ENCODE measurements at regions not wholly inside any gene's neighbourhood (a gene's known extent, or its start where the extent isn't known, plus 50 kb on each side); places are given as distances from the start of the nearest gene placed in this dataset.
A peak's percentile ranks its signal among the peaks of the same experiment; 100 is the strongest.

GRCh38 chr12:104858611-104859543 is 99.2 kb downstream of the SLC41A2 start:
- DNase-seq = no peak

- DNase-seq = no peak
Measured at GRCh38 chr12:104856531-104856930, 101.6 kb downstream of the SLC41A2 start.

- no peak for DNase-seq
Measured at GRCh38 chr12:104855599-104855998, 102.5 kb downstream of the SLC41A2 start.

- DNase-seq = no peak
Measured at GRCh38 chr12:104852896-104853295, 105.2 kb downstream of the SLC41A2 start.

GRCh38 chr12:104852102-104852501 is 106.0 kb downstream of the SLC41A2 start:
- DNase-seq = no peak

- DNase-seq = no peak
Measured at GRCh38 chr12:104850781-104851180, 107.3 kb downstream of the SLC41A2 start.

GRCh38 chr12:104846056-104846767 is 111.9 kb downstream of the SLC41A2 start:
- DNase-seq = no peak

- no peak for DNase-seq
Measured at GRCh38 chr12:104844123-104844522, 114.0 kb downstream of the SLC41A2 start.

GRCh38 chr12:104840262-104840661 is 117.8 kb downstream of the SLC41A2 start:
- no peak for DNase-seq

- DNase-seq = no peak
Measured at GRCh38 chr12:104835317-104835716, 122.8 kb downstream of the SLC41A2 start.

- DNase-seq = no peak
Measured at GRCh38 chr12:104834607-104835006, 123.5 kb downstream of the SLC41A2 start.

- DNase-seq = no peak
Measured at GRCh38 chr12:104833756-104834155, 124.3 kb downstream of the SLC41A2 start.

- DNase-seq = peak; percentile 66
Measured at GRCh38 chr12:104828015-104828414, 130.1 kb downstream of the SLC41A2 start.

GRCh38 chr12:104827587-104827986 is 130.5 kb downstream of the SLC41A2 start:
- DNase-seq = no peak

GRCh38 chr12:104825408-104825807 is 132.7 kb downstream of the SLC41A2 start:
- DNase-seq = peak; percentile 2

- DNase-seq = peak; percentile 85
Measured at GRCh38 chr12:104823985-104824461, 134.1 kb downstream of the SLC41A2 start.

- no peak for DNase-seq
Measured at GRCh38 chr12:104822941-104823340, 135.1 kb downstream of the SLC41A2 start.

GRCh38 chr12:104816845-104817503 is 141.1 kb downstream of the SLC41A2 start:
- DNase-seq = no peak

GRCh38 chr12:104815935-104816334 is 142.2 kb downstream of the SLC41A2 start:
- no peak for DNase-seq

- no peak for DNase-seq
Measured at GRCh38 chr12:104814944-104815343, 143.1 kb downstream of the SLC41A2 start.

All from NCI-H1694 (cell line).